ENCODE measurements at regions not wholly inside any gene's neighbourhood (a gene's known extent, or its start where the extent isn't known, plus 50 kb on each side); places are given as distances from the start of the nearest gene placed in this dataset.

GRCh38 chr1:81662913-81663526 lies 137.7 kb upstream of the ADGRL2 start:
- FAIRE-seq = no peak
- no peaks in the 10 kb centered on the region; a peak in 1 of 5 replicates for H3K27me3 ChIP-seq (ENCODE audit: control insufficient read depth in 1 of 2, insufficient read depth in 2 of 2, low read length in 2 of 2)
- TF ChIP-seq ZNF331 (CRISPR knock-in tag; IDR thresholded peaks at IDR 0.05) (no peak), ZNF564 (CRISPR knock-in tag; IDR thresholded peaks at IDR 0.05) (no peak), ZNF792 (CRISPR knock-in tag; IDR thresholded peaks at IDR 0.05) (no peak), LCORL (IDR thresholded peaks at IDR 0.05) (no peak), LCORL (CRISPR knock-in tag; IDR thresholded peaks at IDR 0.05) (no peak), NR3C1 (CRISPR knock-in tag; IDR thresholded peaks at IDR 0.05) (no peak)
- ChIA-PET POLR2A (no interaction called here), CTCF (ENCODE audit: low intra/inter-chr PET ratio, low total read pairs) (no interaction called here)
- no peak for DNase-seq (ENCODE audit: low spot score)
- ATAC-seq = no peak
- H3K36me3 ChIP-seq (replicated peaks in 1 of 2; ENCODE audit: control insufficient read depth in 1 of 2, insufficient read depth in 2 of 2, low read length in 2 of 2) = no peaks in the 10 kb centered on the region
- H3K4me1 ChIP-seq (ENCODE audit: insufficient read depth, low read length) = no peaks in the 10 kb centered on the region
- peaks cover 24% of the 10 kb centered on the region; the same call in 1 of the 2 replicates for H3K9me3 ChIP-seq (ENCODE audit: low read length)
- in situ Hi-C loops (cut with HindIII; ENCODE audit: extremely low pct_ligation_motif_present, low pct_unique_long_range_greater_than_20kb) (no loop called here), intact Hi-C loops (cut with micrococcal nuclease; ENCODE audit: unreplicated experiment) (no loop called here)
- no TSS peak for BruUV-seq (replicated peaks)
- WGBS (ENCODE audit: low lambda C conversion rate) = 16% methylated on average over 8 of the region's 8 CpGs
- no peak overlapping the region for H3K9ac ChIP-seq (ENCODE audit: insufficient read depth, low read depth, low read length)
- no peaks in the 10 kb centered on the region for H3K79me2 ChIP-seq (ENCODE audit: insufficient read depth, low read length)
- no peak overlapping the region for H2AFZ ChIP-seq (ENCODE audit: low read length)
- H3K27ac ChIP-seq (ENCODE audit: extremely low read length, insufficient read depth, low read length) = no peak overlapping the region
- no peaks in the 10 kb centered on the region for H4K20me1 ChIP-seq (ENCODE audit: insufficient read depth, low read length)
- no peak overlapping the region for H3K4me2 ChIP-seq (ENCODE audit: low read depth, low read length)
- no peak overlapping the region for H3K4me3 ChIP-seq (replicated peaks in 1 of 3; ENCODE audit: insufficient read depth in 1 of 3, low read depth in 2 of 3, low read length in 3 of 3)

DNA sequence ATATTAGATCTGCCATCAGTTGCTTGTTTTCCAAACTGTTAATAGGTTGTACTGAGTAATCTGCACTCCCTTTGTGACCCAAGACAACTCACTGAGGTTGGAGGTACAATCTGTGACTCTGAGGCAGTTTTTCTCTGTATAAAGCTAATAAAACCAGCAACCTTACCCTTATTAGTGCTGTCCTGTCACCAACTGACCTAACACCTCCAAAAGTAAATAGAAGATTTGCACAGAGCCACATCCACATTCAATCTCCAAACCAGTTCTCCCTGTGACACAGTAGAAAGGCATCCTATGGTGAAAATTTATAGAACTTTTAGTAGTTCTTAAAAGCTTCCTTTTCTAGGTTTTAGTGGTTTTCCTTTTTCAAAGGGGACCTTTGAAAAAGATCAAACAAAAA lies 140.4 kb upstream of the ADGRL2 start:
- CTCF ChIA-PET (ENCODE audit: low intra/inter-chr PET ratio, low total read pairs) = no interaction called here
- no peak for FAIRE-seq

More for the DNA sequence above, 140.4 kb upstream of the ADGRL2 start:
- Histone ChIP-seq H3K9me3 (ENCODE audit: low read length) (peaks cover 47% of the 10 kb centered on the region; the same call in 1 of the 2 replicates), H2AFZ (ENCODE audit: low read length) (no peak overlapping the region), H3K27ac (ENCODE audit: extremely low read length, insufficient read depth, low read length) (no peak overlapping the region), H3K4me3 (replicated peaks in 1 of 3; ENCODE audit: insufficient read depth in 1 of 3, low read depth in 2 of 3, low read length in 3 of 3) (no peak overlapping the region), H3K79me2 (ENCODE audit: insufficient read depth, low read length) (no peaks in the 10 kb centered on the region), H3K4me1 (ENCODE audit: insufficient read depth, low read length) (no peaks in the 10 kb centered on the region), H3K27me3 (ENCODE audit: control insufficient read depth in 1 of 2, insufficient read depth in 2 of 2, low read length in 2 of 2) (no peaks in the 10 kb centered on the region; a peak in 1 of 5 replicates), H3K9ac (ENCODE audit: insufficient read depth, low read depth, low read length) (no peak overlapping the region), H3K4me2 (ENCODE audit: low read depth, low read length) (no peak overlapping the region), H3K36me3 (replicated peaks in 1 of 2; ENCODE audit: control insufficient read depth in 1 of 2, insufficient read depth in 2 of 2, low read length in 2 of 2) (no peaks in the 10 kb centered on the region), H4K20me1 (ENCODE audit: insufficient read depth, low read length) (no peaks in the 10 kb centered on the region)
- in situ Hi-C loops (cut with HindIII; ENCODE audit: extremely low pct_ligation_motif_present, low pct_unique_long_range_greater_than_20kb) (no loop called here), intact Hi-C loops (cut with micrococcal nuclease; ENCODE audit: unreplicated experiment) (no loop called here)
- TF ChIP-seq ZNF143 (CRISPR knock-in tag; IDR thresholded peaks at IDR 0.05) (no peak), ZNF430 (CRISPR knock-in tag; IDR thresholded peaks at IDR 0.05) (no peak), PHB2 (IDR thresholded peaks at IDR 0.05; ENCODE audit: partially characterized antibody) (no peak), ZNF777 (CRISPR knock-in tag; IDR thresholded peaks at IDR 0.05) (no peak), ZNF326 (CRISPR knock-in tag; IDR thresholded peaks at IDR 0.05; ENCODE audit: borderline replicate concordance) (no peak), SP4 (CRISPR knock-in tag; IDR thresholded peaks at IDR 0.05) (no peak), ZNF572 (CRISPR knock-in tag; IDR thresholded peaks at IDR 0.05) (no peak), KLF11 (CRISPR knock-in tag; IDR thresholded peaks at IDR 0.05) (no peak), SIN3B (IDR thresholded peaks at IDR 0.05; ENCODE audit: low read length) (no peak)
- TF ChIP-seq, protein P1, sequence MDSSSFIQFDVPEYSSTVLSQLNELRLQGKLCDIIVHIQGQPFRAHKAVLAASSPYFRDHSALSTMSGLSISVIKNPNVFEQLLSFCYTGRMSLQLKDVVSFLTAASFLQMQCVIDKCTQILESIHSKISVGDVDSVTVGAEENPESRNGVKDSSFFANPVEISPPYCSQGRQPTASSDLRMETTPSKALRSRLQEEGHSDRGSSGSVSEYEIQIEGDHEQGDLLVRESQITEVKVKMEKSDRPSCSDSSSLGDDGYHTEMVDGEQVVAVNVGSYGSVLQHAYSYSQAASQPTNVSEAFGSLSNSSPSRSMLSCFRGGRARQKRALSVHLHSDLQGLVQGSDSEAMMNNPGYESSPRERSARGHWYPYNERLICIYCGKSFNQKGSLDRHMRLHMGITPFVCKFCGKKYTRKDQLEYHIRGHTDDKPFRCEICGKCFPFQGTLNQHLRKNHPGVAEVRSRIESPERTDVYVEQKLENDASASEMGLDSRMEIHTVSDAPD (CRISPR knock-in tag; IDR thresholded peaks at IDR 0.05) = no peak
- ATAC-seq = no peak
- no TSS peak for BruUV-seq (replicated peaks)
- no peak for DNase-seq (ENCODE audit: low spot score)
- POLR2A ChIA-PET = no interaction called here

Data from HepG2 (cell line).